Ecto neural progenitor cell (in vitro differentiated cells): ENCODE measurements at regions not wholly inside any gene's neighbourhood (a gene's known extent, or its start where the extent isn't known, plus 50 kb on each side); places are given as distances from the start of the nearest gene placed in this dataset.
"Not testable (repeated sequence)": the region's sequence is repeated elsewhere in the genome, so short reads cannot be mapped to it uniquely, and the experiment has no call there.

ENCODE experiments used
- DNase-seq: peaks from one replicate; pipeline ENCODE4 v3.0.0-alpha.2; 2018; ENCODE audit warnings: low spot score

GRCh38 chr5:38793099-38793498 is 52.7 kb upstream of the OSMR start:
- no peak for DNase-seq

- DNase-seq = not testable (repeated sequence)
Measured at GRCh38 chr5:38794037-38794436, 51.8 kb upstream of the OSMR start.

- DNase-seq = no peak
Measured at GRCh38 chr5:38794986-38795385, 50.8 kb upstream of the OSMR start.

- DNase-seq = no peak
Measured at GRCh38 chr5:38795986-38796741, 49.6 kb upstream of the OSMR start.
